ENCODE measurements at regions not wholly inside any gene's neighbourhood (a gene's known extent, or its start where the extent isn't known, plus 50 kb on each side); places are given as distances from the start of the nearest gene placed in this dataset.
"Not testable (repeated sequence)": the region's sequence is repeated elsewhere in the genome, so short reads cannot be mapped to it uniquely, and the experiment has no call there.

- DNase-seq: peak; percentile 4 to 28
Measured at GRCh38 chr16:65574326-65574966, 452.6 kb upstream of the CDH11 start.

- DNase-seq: no peak
Measured at GRCh38 chr16:65572156-65572555, 450.3 kb upstream of the CDH11 start.

- no peak for DNase-seq
Measured at GRCh38 chr16:65570261-65570660, 448.4 kb upstream of the CDH11 start.

GRCh38 chr16:65559846-65560245, 438.0 kb upstream of the CDH11 start:
- DNase-seq: no peak

- not testable (repeated sequence) for DNase-seq
Measured at GRCh38 chr16:65549689-65550088, 427.8 kb upstream of the CDH11 start.

GRCh38 chr16:65548470-65548869, 426.6 kb upstream of the CDH11 start:
- no peak for DNase-seq

GRCh38 chr16:65547772-65548446, 426.0 kb upstream of the CDH11 start:
- DNase-seq: no peak

- no peak for DNase-seq
Measured at GRCh38 chr16:65546353-65546791, 424.5 kb upstream of the CDH11 start.

GRCh38 chr16:65545413-65545956, 423.6 kb upstream of the CDH11 start:
- no peak for DNase-seq

- DNase-seq: no peak
Measured at GRCh38 chr16:65543781-65544740, 422.2 kb upstream of the CDH11 start.

GRCh38 chr16:65541646-65542045, 419.8 kb upstream of the CDH11 start:
- no peak for DNase-seq

- DNase-seq: no peak
Measured at GRCh38 chr16:65540901-65541300, 419.0 kb upstream of the CDH11 start.

- DNase-seq: no peak
Measured at GRCh38 chr16:65538976-65539375, 417.1 kb upstream of the CDH11 start.

GRCh38 chr16:65537336-65537735, 415.5 kb upstream of the CDH11 start:
- no peak for DNase-seq

- no peak for DNase-seq
Measured at GRCh38 chr16:65534121-65534528, 412.3 kb upstream of the CDH11 start.

GRCh38 chr16:65532846-65533245, 411.0 kb upstream of the CDH11 start:
- DNase-seq: no peak

GRCh38 chr16:65532258-65532657, 410.4 kb upstream of the CDH11 start:
- no peak for DNase-seq

- no peak for DNase-seq
Measured at GRCh38 chr16:65531475-65531874, 409.6 kb upstream of the CDH11 start.

GRCh38 chr16:65525707-65526106, 403.8 kb upstream of the CDH11 start:
- no peak for DNase-seq

- DNase-seq: no peak
Measured at GRCh38 chr16:65524997-65525396, 403.1 kb upstream of the CDH11 start.

GRCh38 chr16:65524231-65524630, 402.4 kb upstream of the CDH11 start:
- DNase-seq: no peak

- DNase-seq: peak; percentile 68 to 74
Measured at GRCh38 chr16:65523283-65523944, 401.6 kb upstream of the CDH11 start.

GRCh38 chr16:65522412-65522811, 400.5 kb upstream of the CDH11 start:
- DNase-seq: no peak

Measured in NCI-H526 (cell line).